ENCODE measurements at regions not wholly inside any gene's neighbourhood (a gene's known extent, or its start where the extent isn't known, plus 50 kb on each side); places are given as distances from the start of the nearest gene placed in this dataset.

DNA sequence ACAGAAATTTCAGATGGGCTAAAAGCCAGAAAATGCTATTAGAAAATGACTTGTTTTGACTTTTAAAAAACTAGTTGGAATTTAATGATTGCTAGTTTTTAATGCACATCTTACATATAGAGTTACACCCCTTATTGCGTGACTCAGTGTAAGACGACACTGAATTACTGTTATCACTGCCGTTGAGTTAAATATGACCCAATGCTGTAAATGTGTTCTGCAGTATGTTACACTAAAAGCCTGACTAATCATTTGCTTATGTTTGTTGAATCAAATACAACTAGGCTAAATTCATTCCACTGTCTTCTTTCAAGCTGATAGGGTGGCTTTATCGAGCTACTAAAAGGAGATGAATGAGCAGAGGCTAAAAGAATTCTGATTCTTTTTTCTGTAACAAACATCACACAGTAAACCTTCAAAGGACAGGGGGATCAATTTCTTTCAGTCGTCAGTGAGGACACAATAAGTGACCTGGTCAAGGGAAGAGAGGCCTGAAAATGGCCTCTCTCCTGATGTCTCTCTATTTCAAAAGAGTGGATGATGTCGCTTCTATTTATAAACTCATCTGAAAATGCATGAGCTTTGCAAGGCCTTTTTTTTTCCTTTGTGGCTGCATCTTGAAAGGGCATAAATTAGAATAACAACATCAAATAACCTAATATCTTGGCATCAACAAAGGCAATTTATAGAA lies 142.2 kb upstream of the KCNIP4 start:
- H3K9me3 ChIP-seq (ENCODE audit: control insufficient read depth, insufficient read depth, low read length) = no peaks in the 10 kb centered on the region
- H3K9me2 ChIP-seq (replicated peaks; ENCODE audit: control insufficient read depth, low read length) = no peaks in the 10 kb centered on the region
- no peaks in the 10 kb centered on the region for H3K27me3 ChIP-seq (ENCODE audit: control insufficient read depth, low read length)
- H3K4me2 ChIP-seq (ENCODE audit: low read length) = no peak overlapping the region
- no peak overlapping the region for H3K4me3 ChIP-seq (ENCODE audit: low read length)
- no peaks in the 10 kb centered on the region for H3K4me1 ChIP-seq (ENCODE audit: control insufficient read depth, low read length)
- H3K27ac ChIP-seq (ENCODE audit: low read depth, low read length) = no peak overlapping the region
- TF ChIP-seq, protein P1, sequence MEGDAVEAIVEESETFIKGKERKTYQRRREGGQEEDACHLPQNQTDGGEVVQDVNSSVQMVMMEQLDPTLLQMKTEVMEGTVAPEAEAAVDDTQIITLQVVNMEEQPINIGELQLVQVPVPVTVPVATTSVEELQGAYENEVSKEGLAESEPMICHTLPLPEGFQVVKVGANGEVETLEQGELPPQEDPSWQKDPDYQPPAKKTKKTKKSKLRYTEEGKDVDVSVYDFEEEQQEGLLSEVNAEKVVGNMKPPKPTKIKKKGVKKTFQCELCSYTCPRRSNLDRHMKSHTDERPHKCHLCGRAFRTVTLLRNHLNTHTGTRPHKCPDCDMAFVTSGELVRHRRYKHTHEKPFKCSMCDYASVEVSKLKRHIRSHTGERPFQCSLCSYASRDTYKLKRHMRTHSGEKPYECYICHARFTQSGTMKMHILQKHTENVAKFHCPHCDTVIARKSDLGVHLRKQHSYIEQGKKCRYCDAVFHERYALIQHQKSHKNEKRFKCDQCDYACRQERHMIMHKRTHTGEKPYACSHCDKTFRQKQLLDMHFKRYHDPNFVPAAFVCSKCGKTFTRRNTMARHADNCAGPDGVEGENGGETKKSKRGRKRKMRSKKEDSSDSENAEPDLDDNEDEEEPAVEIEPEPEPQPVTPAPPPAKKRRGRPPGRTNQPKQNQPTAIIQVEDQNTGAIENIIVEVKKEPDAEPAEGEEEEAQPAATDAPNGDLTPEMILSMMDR (IDR thresholded peaks at IDR 0.05; ENCODE audit: low read depth, low read length, poor library complexity, severe bottlenecking) = no peak
- TF ChIP-seq EZH2phosphoT487 (IDR thresholded peaks at IDR 0.05; ENCODE audit: borderline replicate concordance, low read length) = no peak
- H3K79me2 ChIP-seq (ENCODE audit: control insufficient read depth, low read length) = no peaks in the 10 kb centered on the region
- H3F3A ChIP-seq (ENCODE audit: control insufficient read depth, insufficient read depth) = no peaks in the 10 kb centered on the region
- H3K36me3 ChIP-seq (ENCODE audit: control insufficient read depth, low read length) = no peaks in the 10 kb centered on the region
- no peaks in the 10 kb centered on the region for H4K20me1 ChIP-seq (ENCODE audit: control insufficient read depth, insufficient read depth, low read depth, low read length)

DNA sequence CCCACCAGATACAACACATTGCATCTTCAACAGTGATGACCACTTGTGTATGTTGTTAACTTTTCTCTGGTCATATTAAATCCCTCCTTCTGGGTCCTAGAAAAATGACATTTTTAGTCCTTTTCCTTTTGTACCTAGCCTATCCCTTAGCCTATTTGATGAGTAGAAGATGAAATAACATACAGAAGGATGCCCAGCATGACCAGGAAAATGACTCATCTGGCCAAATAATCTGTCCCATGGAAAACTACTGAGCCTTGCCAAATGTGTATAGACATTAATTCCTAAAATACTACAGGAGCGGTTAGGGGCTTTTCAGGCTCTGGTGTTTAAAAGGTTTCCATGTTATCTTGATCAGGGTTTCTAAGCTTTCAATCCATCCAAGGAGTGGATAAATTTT lies 129.0 kb upstream of the KCNIP4 start:
- H3K9me2 ChIP-seq (replicated peaks; ENCODE audit: control insufficient read depth, low read length) = no peaks in the 10 kb centered on the region
- TF ChIP-seq, protein P1 (IDR thresholded peaks at IDR 0.05; ENCODE audit: low read depth, low read length, poor library complexity, severe bottlenecking) = no peak
- TF ChIP-seq EZH2phosphoT487 (IDR thresholded peaks at IDR 0.05; ENCODE audit: borderline replicate concordance, low read length) = no peak
- no peaks in the 10 kb centered on the region for H3K4me1 ChIP-seq (ENCODE audit: control insufficient read depth, low read length)
- H4K20me1 ChIP-seq (ENCODE audit: control insufficient read depth, insufficient read depth, low read depth, low read length) = no peaks in the 10 kb centered on the region
- H3K36me3 ChIP-seq (ENCODE audit: control insufficient read depth, low read length) = no peaks in the 10 kb centered on the region
- no peaks in the 10 kb centered on the region for H3K27me3 ChIP-seq (ENCODE audit: control insufficient read depth, low read length)
- H3K9me3 ChIP-seq (ENCODE audit: control insufficient read depth, insufficient read depth, low read length) = no peaks in the 10 kb centered on the region
- H3F3A ChIP-seq (ENCODE audit: control insufficient read depth, insufficient read depth) = no peaks in the 10 kb centered on the region
- no peak overlapping the region for H3K4me3 ChIP-seq (ENCODE audit: low read length)
- no peaks in the 10 kb centered on the region for H3K79me2 ChIP-seq (ENCODE audit: control insufficient read depth, low read length)
- H3K27ac ChIP-seq (ENCODE audit: low read depth, low read length) = no peak overlapping the region
- H3K4me2 ChIP-seq (ENCODE audit: low read length) = no peak overlapping the region

DNA sequence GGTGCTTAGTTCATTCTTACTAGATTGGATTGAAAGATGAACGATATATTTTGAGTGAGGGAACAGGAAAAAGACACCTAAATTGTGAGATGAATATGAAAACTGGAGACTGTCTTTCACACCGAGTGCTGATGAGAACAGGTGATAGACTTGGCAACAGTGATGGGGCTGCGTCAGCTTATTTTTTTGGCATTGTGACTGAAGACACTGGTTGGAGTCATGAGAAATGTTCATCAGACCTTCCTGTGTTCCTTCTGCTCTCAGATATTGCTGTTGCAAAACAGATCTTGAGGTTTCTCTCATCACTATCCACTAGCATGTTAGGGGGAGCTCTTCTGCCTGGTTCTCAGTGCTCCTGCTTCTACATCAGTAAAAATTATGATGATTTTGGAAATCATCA lies 124.2 kb upstream of the KCNIP4 start:
- no peak overlapping the region for H3K27ac ChIP-seq (ENCODE audit: low read depth, low read length)
- no peaks in the 10 kb centered on the region for H3K36me3 ChIP-seq (ENCODE audit: control insufficient read depth, low read length)
- H3K9me2 ChIP-seq (replicated peaks; ENCODE audit: control insufficient read depth, low read length) = no peaks in the 10 kb centered on the region
- TF ChIP-seq EZH2phosphoT487 (IDR thresholded peaks at IDR 0.05; ENCODE audit: borderline replicate concordance, low read length) = no peak
- TF ChIP-seq, protein P1 (IDR thresholded peaks at IDR 0.05; ENCODE audit: low read depth, low read length, poor library complexity, severe bottlenecking) = no peak
- no peak overlapping the region for H3K4me3 ChIP-seq (ENCODE audit: low read length)
- H4K20me1 ChIP-seq (ENCODE audit: control insufficient read depth, insufficient read depth, low read depth, low read length) = no peaks in the 10 kb centered on the region
- no peak overlapping the region for H3K4me2 ChIP-seq (ENCODE audit: low read length)
- H3K79me2 ChIP-seq (ENCODE audit: control insufficient read depth, low read length) = no peaks in the 10 kb centered on the region
- no peaks in the 10 kb centered on the region for H3K27me3 ChIP-seq (ENCODE audit: control insufficient read depth, low read length)
- no peaks in the 10 kb centered on the region for H3K9me3 ChIP-seq (ENCODE audit: control insufficient read depth, insufficient read depth, low read length)
- H3F3A ChIP-seq (ENCODE audit: control insufficient read depth, insufficient read depth) = no peaks in the 10 kb centered on the region
- no peaks in the 10 kb centered on the region for H3K4me1 ChIP-seq (ENCODE audit: control insufficient read depth, low read length)
